Fibroblast of villous mesenchyme (primary cell): ENCODE measurements at regions not wholly inside any gene's neighbourhood (a gene's known extent, or its start where the extent isn't known, plus 50 kb on each side); places are given as distances from the start of the nearest gene placed in this dataset.

Experiments used
- DNase-seq: peaks from one replicate; pipeline ENCODE4 v3.0.0-alpha.2; 2010; ENCODE audit warnings: low read depth
- H3K4me3 ChIP-seq: 2 replicates; pipeline ENCODE4 v1.5.1; 2011; ENCODE audit warnings: low read depth, mild to moderate bottlenecking, low read length
- CTCF ChIP-seq: IDR thresholded peaks from 2 replicates; pipeline ENCODE4 v1.5.1; 2012; ENCODE audit warnings: low read depth, mild to moderate bottlenecking, low read length; ENCODE audit not compliant: insufficient read depth

DNA sequence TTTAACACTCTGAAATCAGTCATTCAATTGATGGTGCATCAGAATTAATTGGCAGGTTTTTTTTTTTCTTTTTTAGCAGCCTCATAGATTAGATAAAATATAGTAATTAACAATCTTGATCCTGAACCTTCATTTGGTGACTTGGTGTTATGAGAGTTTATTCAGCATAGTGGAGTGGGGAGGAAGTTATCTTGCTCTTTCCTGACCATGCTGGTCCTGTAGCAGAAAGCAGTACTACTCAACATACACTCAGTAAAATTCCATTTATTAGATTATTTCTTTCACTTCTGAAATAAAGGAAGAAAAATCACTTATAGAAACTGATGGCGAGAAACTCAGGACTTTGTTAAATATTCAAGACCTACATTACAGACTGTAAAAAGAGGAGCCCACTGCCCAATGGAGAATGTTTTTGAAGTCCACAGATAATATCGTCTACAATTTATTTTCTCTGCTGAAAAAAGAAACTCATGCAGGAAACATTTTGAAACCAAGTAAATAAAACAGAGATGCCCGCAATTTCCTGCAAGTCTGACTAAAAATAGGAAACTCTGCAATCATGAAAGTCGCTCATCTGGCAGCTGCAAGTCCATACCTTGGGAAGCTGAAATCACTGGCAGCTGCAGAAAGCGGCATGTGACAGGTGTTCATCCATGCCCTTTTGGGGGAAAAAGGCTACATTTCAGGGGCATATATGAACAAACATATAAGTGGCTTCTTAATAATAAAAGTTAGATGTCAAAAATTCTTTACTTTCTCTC, 233.2 kb upstream of the RFX3 start:
- TF ChIP-seq CTCF: no peak
- peak; percentile 78 for DNase-seq

DNA sequence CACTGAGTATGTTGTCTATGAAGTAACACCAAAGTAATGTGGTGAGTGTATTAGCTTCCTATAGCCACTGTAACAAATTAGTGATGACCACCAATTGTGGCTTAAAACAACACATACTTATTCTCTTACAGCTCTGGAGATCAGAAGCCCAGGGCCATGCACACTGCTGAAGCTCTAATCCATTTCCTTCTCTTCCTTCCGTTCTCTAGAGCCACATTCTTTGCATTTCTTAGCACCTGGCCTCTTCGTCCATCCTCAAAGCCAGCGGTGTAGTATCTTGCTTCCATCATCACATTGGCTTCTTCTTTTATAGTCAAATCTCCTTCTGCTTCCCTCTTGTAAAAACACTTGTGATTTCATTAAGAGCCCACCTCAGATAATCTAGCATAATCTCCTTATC, 230.3 kb upstream of the RFX3 start:
- no peak overlapping the region for H3K4me3 ChIP-seq
- TF ChIP-seq CTCF: no peak
- DNase-seq: no peak

More for the DNA sequence above, 233.2 kb upstream of the RFX3 start:
- no peak overlapping the region for H3K4me3 ChIP-seq

DNA sequence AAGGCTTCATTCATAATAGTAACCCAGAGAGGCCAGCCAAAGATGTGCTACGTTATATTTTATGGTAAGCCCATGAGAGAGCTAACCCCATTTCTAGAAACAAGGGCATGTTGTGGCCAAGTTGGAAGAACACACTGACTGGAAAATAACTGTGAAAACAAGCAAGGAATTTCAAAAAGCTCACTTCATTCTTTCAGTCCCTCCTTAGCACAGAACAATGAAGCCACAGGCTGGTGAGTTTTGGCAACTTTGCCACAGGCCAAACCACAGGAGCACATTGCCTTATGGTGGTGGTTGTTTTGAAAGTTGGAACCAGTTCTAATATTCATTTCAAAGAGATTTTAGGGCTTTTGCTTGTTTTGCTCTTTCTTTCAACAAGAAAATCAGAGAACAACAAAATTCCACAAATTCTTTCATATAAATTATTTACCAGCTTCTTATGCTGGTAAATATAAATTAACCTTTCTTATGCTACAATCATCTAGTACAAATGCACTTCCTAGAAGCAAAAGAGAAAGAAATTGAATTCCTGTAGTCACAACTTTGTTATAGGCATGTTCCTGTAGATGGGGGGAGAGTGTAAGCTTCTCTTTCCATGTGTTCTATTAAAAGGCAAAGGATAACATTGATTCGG, 225.4 kb upstream of the RFX3 start:
- peak; percentile 53 for DNase-seq
- no peak overlapping the region for H3K4me3 ChIP-seq
- TF ChIP-seq CTCF: no peak

DNA sequence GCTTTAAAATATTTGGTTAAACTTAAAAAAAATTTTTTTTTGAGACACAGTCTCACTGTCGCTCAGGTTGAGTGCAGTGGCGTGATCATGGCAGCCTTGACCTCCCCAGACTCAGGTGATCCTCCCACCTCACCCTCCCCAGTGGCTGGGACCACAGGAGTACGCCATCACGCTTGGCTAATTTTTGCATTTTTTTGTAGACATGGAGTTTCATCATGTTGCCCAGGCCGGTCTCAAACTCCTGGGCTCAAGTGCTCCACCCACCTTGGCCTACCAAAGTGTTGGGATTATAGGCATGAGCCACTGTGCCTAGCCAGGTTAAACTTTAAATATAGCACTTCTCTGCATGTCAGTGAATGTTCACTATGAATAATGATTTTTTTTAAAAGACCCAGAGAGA, 224.5 kb upstream of the RFX3 start:
- no peak overlapping the region for H3K4me3 ChIP-seq
- TF ChIP-seq CTCF: no peak
- DNase-seq: no peak

- DNase-seq: peak; percentile 80
- TF ChIP-seq CTCF: no peak
- H3K4me3 ChIP-seq: no peak overlapping the region
These were observed 220.8 kb upstream of the RFX3 start for GRCh38 chr9:3746296-3747275.

DNA sequence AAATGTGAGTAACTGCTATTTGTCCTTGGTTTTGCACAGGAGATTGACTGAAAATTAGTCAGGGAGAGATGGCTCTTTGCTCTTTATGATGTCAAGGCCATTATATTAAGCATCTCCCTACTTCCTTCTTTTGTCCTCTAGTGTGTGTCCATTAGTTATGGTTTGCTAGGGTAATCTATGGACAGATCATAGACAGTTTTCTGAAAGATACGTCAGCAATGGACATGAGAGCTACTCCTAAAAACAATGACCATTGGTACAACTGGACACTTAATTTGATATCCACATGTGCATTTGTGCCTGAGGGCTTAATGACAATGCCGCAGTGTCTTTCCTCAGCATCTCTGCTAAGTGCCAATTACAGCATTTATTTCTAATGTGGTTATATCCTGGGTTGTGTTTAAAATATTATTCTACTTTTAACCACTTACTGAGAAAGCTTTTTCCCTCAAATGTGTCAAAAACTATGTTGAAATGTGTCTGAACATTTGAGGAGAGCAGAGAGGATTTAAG, 218.2 kb upstream of the RFX3 start:
- DNase-seq: no peak
- TF ChIP-seq CTCF: no peak
- H3K4me3 ChIP-seq: no peak overlapping the region
